Activated naive CD4-positive, alpha-beta T cell treated with anti-CD3 and anti-CD28 coated beads for 36 hours (primary cell): ENCODE measurements at regions not wholly inside any gene's neighbourhood (a gene's known extent, or its start where the extent isn't known, plus 50 kb on each side); places are given as distances from the start of the nearest gene placed in this dataset.

Source experiments
- CTCF ChIA-PET: fragments of 350-600 bp; sonication (Branson Sonifier 250); formaldehyde crosslinking; loops from one replicate; lab custom pipeline; 2021; ENCODE audit warnings: antibody characterized with exemption; lab: Charles Lee
- DNase-seq: peaks from one replicate; pipeline ENCODE4 v3.0.0-alpha.2; 2020
- H3K27ac Mint-ChIP-seq: one replicate; pipeline ENCODE4 v1.8.0; 2021; ENCODE audit warnings: mild to moderate bottlenecking, mixed read lengths
- H3K27me3 Mint-ChIP-seq: one replicate; pipeline ENCODE4 v1.8.0; 2021; ENCODE audit warnings: low read depth, mixed read lengths
- H3K36me3 Mint-ChIP-seq: one replicate; pipeline ENCODE4 v1.8.0; 2021; ENCODE audit warnings: low read depth, mixed read lengths
- H3K4me1 Mint-ChIP-seq: one replicate; pipeline ENCODE4 v1.8.0; 2021; ENCODE audit warnings: low read depth, mixed read lengths
- H3K4me3 Mint-ChIP-seq: one replicate; pipeline ENCODE4 v1.8.0; 2021; ENCODE audit warnings: mild to moderate bottlenecking, moderate library complexity, mixed read lengths
- H3K9me3 Mint-ChIP-seq: one replicate; pipeline ENCODE4 v1.8.0; 2021; ENCODE audit warnings: mixed read lengths
- intact Hi-C: fragments of 100-400 bp; cut with micrococcal nuclease; formaldehyde crosslinking; loops from one replicate; pipeline ENCODE4 v1.15.1; 2023

- Mint-ChIP-seq H3K4me3 (no peak overlapping the region), H3K27me3 (peaks cover 3% of the 10 kb centered on the region), H3K9me3 (no peaks in the 10 kb centered on the region), H3K4me1 (no peaks in the 10 kb centered on the region), H3K36me3 (no peaks in the 10 kb centered on the region), H3K27ac (no peak overlapping the region)
- CTCF ChIA-PET, result no interaction called here
- DNase-seq, result no peak
- intact Hi-C loops, result loop anchor here (10.0 kb wide), 1 partner anchor 84 kb away; no protein-coding TSS in a partner anchor
Measured at GRCh38 chr18:41820784-41821183, 134.2 kb upstream of the PIK3C3 start.

- no peak for DNase-seq
- CTCF ChIA-PET, result interaction anchor here (0.6 kb wide), 1 partner anchor 844 kb away, joined by 3 read pairs; no protein-coding TSS in a partner anchor
- intact Hi-C loops, result no loop called here
- Mint-ChIP-seq H3K27me3 (peaks cover 3% of the 10 kb centered on the region), H3K4me3 (no peak overlapping the region), H3K4me1 (no peaks in the 10 kb centered on the region), H3K27ac (no peak overlapping the region), H3K36me3 (no peaks in the 10 kb centered on the region), H3K9me3 (peaks cover 2% of the 10 kb centered on the region)
Measured at GRCh38 chr18:41818381-41819355, 136.4 kb upstream of the PIK3C3 start.

DNA sequence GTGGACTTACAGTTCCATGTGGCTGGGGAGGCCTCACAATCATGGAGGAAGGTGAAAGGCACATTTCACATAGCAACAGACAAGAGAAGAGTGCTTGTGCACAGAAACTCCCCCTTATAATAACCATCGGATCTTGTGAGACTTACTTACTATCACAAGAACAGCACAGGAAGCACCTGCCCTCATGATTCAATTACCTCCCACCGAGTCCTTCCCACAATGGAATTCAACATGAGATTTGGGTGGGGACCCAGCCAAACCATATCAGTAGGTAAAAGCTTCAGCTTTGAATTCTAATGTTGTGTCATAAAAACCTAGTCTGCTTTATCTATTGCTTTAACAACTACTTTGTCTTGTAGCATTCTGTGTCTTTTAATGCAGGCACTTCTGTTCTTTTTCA, 140.4 kb upstream of the PIK3C3 start:
- Mint-ChIP-seq H3K4me1 (no peaks in the 10 kb centered on the region), H3K27ac (no peak overlapping the region), H3K4me3 (no peak overlapping the region), H3K36me3 (no peaks in the 10 kb centered on the region), H3K9me3 (peaks cover 2% of the 10 kb centered on the region), H3K27me3 (peaks cover 5% of the 10 kb centered on the region)
- DNase-seq, result no peak
- CTCF ChIA-PET, result no interaction called here
- intact Hi-C loops, result no loop called here

DNA sequence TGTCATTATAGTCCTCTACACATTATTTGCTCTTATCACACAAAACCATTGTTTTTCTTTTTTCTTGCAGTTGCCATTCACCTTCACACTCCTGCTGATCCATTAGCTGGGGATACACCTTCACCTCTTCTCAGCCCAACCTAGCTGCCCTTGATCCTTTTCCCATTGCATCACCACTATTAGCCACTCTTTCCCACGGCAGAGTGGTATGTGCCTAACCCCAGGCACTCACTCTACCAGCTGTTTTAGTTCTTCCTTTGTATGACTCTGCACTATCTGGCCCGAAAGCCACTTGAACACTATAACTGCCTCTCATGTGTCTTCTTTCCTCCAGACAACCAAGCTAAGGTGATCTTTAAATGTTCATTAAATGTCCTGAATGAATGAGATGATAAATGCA, 145.4 kb upstream of the PIK3C3 start:
- H3K4me3 Mint-ChIP-seq, result no peak overlapping the region
- H3K27me3 Mint-ChIP-seq, result peaks cover 4% of the 10 kb centered on the region
- intact Hi-C loops, result no loop called here
- no peak overlapping the region for H3K27ac Mint-ChIP-seq
- peaks cover 2% of the 10 kb centered on the region for H3K9me3 Mint-ChIP-seq
- H3K36me3 Mint-ChIP-seq, result no peaks in the 10 kb centered on the region
- H3K4me1 Mint-ChIP-seq, result no peaks in the 10 kb centered on the region
- CTCF ChIA-PET, result no interaction called here
- DNase-seq, result no peak

GRCh38 chr18:41805341-41805740, 149.7 kb upstream of the PIK3C3 start:
- intact Hi-C loops, result no loop called here
- H3K4me1 Mint-ChIP-seq, result no peaks in the 10 kb centered on the region
- CTCF ChIA-PET, result no interaction called here
- no peaks in the 10 kb centered on the region for H3K9me3 Mint-ChIP-seq
- no peak for DNase-seq
- H3K27ac Mint-ChIP-seq, result no peak overlapping the region
- peaks cover 4% of the 10 kb centered on the region for H3K27me3 Mint-ChIP-seq
- no peak overlapping the region for H3K4me3 Mint-ChIP-seq
- no peaks in the 10 kb centered on the region for H3K36me3 Mint-ChIP-seq

GRCh38 chr18:41798879-41799278, 156.2 kb upstream of the PIK3C3 start:
- Mint-ChIP-seq H3K27ac (no peak overlapping the region), H3K9me3 (no peaks in the 10 kb centered on the region), H3K4me1 (no peaks in the 10 kb centered on the region), H3K4me3 (no peak overlapping the region), H3K36me3 (no peaks in the 10 kb centered on the region), H3K27me3 (no peaks in the 10 kb centered on the region)
- CTCF ChIA-PET, result no interaction called here
- intact Hi-C loops, result no loop called here
- no peak for DNase-seq

- CTCF ChIA-PET, result no interaction called here
- DNase-seq, result no peak
- Mint-ChIP-seq H3K36me3 (no peaks in the 10 kb centered on the region), H3K27ac (no peak overlapping the region), H3K4me3 (no peak overlapping the region), H3K4me1 (no peaks in the 10 kb centered on the region), H3K9me3 (no peaks in the 10 kb centered on the region), H3K27me3 (no peaks in the 10 kb centered on the region)
- intact Hi-C loops, result no loop called here
Measured at GRCh38 chr18:41790687-41791086, 164.3 kb upstream of the PIK3C3 start.

GRCh38 chr18:41789001-41789400, 166.0 kb upstream of the PIK3C3 start:
- no peaks in the 10 kb centered on the region for H3K4me1 Mint-ChIP-seq
- no peak overlapping the region for H3K4me3 Mint-ChIP-seq
- no peaks in the 10 kb centered on the region for H3K27me3 Mint-ChIP-seq
- no peaks in the 10 kb centered on the region for H3K9me3 Mint-ChIP-seq
- no peak for DNase-seq
- no peaks in the 10 kb centered on the region for H3K36me3 Mint-ChIP-seq
- intact Hi-C loops, result no loop called here
- CTCF ChIA-PET, result no interaction called here
- H3K27ac Mint-ChIP-seq, result no peak overlapping the region

DNA sequence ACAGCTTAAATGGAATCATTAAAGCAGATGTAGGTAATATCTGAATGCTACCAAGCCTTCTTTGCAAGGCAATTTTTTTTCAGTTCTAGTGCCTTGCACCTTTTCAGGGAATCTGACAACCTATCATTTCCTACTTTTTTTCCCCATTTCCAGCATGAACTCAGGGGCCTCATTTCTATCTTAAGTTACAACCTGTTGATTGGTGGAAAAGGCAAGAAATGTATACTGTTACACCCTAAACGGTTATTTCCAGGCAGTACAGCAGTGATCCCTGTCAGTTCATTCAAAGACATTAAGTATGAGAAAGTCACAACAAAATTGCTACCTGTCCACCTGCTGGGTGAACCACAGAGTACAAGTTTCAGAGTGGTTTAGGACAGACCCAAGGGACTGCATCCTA, 171.2 kb upstream of the PIK3C3 start:
- Mint-ChIP-seq H3K27ac (no peak overlapping the region), H3K27me3 (no peaks in the 10 kb centered on the region), H3K36me3 (no peaks in the 10 kb centered on the region), H3K4me1 (no peaks in the 10 kb centered on the region), H3K4me3 (no peak overlapping the region), H3K9me3 (no peaks in the 10 kb centered on the region)
- no peak for DNase-seq
- intact Hi-C loops, result no loop called here
- CTCF ChIA-PET, result no interaction called here

DNA sequence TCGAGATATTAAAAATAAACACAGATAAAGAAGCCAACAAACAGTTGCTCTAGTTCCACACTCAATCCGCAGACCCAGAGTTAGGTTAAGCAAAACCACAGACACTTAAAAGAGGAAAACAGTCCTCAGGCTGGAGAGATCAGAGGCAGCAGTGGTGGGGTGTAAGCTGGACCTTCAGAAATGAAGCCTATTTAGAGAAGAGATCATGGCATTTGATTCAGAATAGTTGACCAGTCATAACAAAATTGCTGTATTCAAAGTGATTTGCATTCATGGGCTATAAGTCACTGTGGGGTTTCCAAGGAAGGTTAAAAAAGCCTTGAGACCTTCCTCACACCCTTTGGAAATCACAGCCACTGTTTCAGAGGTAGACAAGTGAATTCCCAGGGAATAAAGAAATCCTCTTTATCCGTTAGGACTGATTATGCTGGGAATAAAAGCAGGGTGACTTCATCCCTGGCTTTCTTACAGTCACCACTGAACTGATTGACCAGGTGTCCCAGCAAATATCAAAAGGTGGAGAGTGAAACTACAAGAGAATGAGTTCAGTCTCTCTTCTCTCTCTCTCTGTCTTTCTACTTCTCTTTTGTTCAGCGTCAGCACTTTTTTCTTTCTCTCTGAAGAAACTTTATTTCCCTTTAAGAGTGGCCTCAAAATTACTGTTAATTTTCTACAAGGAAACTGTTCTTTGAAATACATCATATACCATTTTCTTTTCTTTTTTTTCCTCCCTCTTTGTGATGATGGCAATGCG, 171.8 kb upstream of the PIK3C3 start:
- H3K27me3 Mint-ChIP-seq, result no peaks in the 10 kb centered on the region
- intact Hi-C loops, result no loop called here
- H3K4me1 Mint-ChIP-seq, result no peaks in the 10 kb centered on the region
- H3K36me3 Mint-ChIP-seq, result no peaks in the 10 kb centered on the region
- no peak for DNase-seq
- CTCF ChIA-PET, result no interaction called here
- no peaks in the 10 kb centered on the region for H3K9me3 Mint-ChIP-seq
- no peak overlapping the region for H3K27ac Mint-ChIP-seq
- no peak overlapping the region for H3K4me3 Mint-ChIP-seq

DNA sequence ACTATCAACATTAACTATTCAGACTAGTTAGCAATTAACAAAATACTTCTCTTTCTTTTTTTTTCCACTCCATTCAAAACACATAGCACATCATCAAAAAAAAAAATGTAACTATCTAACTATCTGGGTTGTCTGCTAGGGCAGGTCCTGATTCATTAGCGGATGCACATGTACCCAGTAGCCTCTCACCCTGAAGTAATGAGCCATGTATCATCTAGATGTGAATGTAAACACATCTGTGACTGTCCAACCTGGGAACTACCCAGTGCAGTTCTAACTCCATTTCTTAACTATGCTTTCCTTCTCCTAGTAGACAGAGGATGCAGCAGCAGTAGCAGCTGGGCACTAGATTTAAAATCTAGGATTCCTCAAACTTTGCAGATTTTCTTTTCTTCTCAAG, 183.1 kb upstream of the PIK3C3 start:
- peaks cover 3% of the 10 kb centered on the region for H3K27me3 Mint-ChIP-seq
- CTCF ChIA-PET, result no interaction called here
- no peaks in the 10 kb centered on the region for H3K4me1 Mint-ChIP-seq
- H3K4me3 Mint-ChIP-seq, result no peak overlapping the region
- no peaks in the 10 kb centered on the region for H3K36me3 Mint-ChIP-seq
- no peak overlapping the region for H3K27ac Mint-ChIP-seq
- H3K9me3 Mint-ChIP-seq, result no peaks in the 10 kb centered on the region
- intact Hi-C loops, result no loop called here
- DNase-seq, result no peak

GRCh38 chr18:41769265-41769664, 185.8 kb upstream of the PIK3C3 start:
- H3K4me1 Mint-ChIP-seq, result no peaks in the 10 kb centered on the region
- peaks cover 3% of the 10 kb centered on the region for H3K27me3 Mint-ChIP-seq
- H3K4me3 Mint-ChIP-seq, result no peak overlapping the region
- H3K9me3 Mint-ChIP-seq, result no peaks in the 10 kb centered on the region
- H3K27ac Mint-ChIP-seq, result no peak overlapping the region
- DNase-seq, result no peak
- no peaks in the 10 kb centered on the region for H3K36me3 Mint-ChIP-seq
- CTCF ChIA-PET, result no interaction called here
- intact Hi-C loops, result no loop called here
